Middle frontal gyrus (tissue), 1 donor: ENCODE measurements at regions not wholly inside any gene's neighbourhood (a gene's known extent, or its start where the extent isn't known, plus 50 kb on each side); places are given as distances from the start of the nearest gene placed in this dataset.
"Not testable (repeated sequence)": the region's sequence is repeated elsewhere in the genome, so short reads cannot be mapped to it uniquely, and the experiment has no call there.

Experiments used
- DNase-seq: peaks from one replicate; pipeline ENCODE4 v3.0.0-alpha.2; 2015; ENCODE audit warnings: low spot score; ENCODE audit errors: extremely low spot score

DNA sequence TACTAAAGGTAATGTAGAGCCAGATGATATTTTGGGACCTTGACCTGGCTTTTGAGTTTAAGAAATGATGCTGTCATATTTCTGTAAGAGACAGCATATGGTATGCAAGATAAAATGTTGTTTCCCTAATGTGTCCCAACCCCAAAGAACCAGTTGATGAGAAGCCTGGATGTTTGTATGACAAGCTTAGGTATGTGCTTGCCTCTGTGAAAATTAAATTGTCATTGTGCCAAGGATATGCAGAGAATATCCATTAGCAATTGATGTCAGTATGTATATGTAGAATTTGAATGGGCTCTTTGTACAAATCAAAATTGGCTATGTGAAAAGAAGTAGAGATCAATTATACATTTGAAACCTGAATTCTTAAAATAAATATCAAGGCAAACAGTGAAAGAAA, 650.8 kb upstream of the EYS start:
- no peak for DNase-seq

DNA sequence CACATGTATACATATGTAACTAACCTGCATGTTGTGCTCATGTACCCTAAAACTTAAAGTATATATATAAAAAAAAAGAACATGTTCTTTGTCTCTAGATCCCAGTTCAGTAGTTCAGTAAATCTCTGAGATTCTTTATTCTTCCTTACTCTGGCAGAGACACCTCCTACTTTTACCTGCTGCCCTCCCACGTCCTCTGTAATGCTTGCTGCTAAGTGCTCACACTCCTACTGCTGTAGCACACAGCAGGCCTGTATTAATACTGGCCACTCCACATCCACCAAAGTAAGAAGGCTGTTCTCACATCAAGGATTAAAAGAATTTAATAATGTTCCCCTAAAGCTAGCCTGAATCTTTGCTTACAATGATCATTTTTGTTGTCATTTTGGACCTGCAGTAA, 648.4 kb upstream of the EYS start:
- DNase-seq, result no peak

DNA sequence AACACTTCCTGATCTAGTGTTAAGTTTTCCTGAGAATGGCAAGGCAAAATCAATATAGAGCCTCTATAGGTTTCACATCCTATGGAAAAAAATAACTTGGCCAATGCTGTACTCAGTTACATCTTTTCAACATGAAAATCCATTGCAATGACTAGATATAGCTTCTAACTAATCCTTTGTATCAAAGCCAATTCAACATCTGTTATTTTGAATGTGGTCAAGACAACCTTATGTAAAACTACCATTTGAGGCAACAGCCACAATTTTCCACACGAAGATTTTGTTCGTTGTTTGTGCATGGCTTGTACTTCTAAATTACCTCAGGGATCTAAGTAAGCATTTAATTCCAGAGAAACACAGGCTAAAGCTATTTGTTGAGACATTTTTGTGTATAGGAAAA, 637.8 kb upstream of the EYS start:
- DNase-seq, result no peak

GRCh38 chr6:66340736-66341135, 633.7 kb upstream of the EYS start:
- DNase-seq, result no peak

DNA sequence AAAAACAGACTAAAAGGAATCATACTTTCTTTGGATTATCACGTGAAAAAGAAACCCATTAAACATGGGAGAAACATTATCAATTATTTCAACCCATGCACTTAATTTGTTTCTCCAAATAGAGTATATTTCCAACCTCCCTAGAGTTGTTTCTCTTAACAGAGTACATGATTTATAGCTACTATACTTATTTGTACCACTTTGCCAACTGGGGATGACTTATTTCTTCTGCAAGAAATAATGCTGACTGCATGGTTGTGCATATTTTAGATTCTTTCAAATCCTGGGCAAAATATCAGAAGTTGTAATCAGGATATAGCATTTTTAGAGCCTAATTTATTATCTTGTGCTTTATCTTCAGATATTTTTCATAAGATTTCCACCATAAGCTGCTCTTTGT, 629.1 kb upstream of the EYS start:
- no peak for DNase-seq

- no peak for DNase-seq
Measured at GRCh38 chr6:66328200-66328599, 621.2 kb upstream of the EYS start.

DNA sequence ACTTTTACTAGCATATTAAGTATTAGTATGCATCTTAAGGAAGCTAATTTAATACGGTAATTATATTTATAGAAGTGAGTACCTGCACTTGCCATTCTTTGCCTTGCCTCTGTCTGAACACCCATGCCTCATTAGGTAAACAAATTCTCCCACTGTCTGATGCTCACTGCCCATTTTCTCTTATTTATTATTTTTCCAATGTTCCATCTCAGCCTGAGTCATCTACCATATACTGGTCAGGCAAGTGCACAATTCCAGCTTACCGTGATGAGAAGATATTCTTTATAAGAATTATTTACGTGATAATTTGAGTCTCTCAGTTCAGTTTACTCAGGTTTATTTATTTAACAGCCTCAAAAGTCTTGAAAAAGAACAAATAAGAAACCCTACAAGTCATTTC, 619.2 kb upstream of the EYS start:
- DNase-seq, result no peak

GRCh38 chr6:66321017-66321416, 614.0 kb upstream of the EYS start:
- DNase-seq, result no peak

DNA sequence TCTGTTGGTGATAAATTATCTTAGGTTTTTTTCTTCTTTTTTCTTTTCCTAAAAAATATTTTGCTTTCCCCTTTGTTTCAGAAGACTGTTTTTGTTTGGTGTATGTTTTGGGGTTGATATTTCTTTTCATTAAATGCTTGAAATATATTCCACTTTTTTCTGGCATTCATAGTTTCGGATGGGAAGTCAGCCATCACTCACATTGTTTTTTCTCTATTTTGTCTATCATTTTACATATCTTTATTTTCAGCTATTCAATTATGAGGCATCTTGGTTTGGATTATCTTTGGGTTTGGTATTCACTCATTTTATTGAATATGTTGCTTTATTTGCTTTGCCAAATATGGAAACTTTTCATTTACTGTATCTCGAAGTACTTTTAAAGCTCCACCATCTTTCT, 600.5 kb upstream of the EYS start:
- no peak for DNase-seq

DNA sequence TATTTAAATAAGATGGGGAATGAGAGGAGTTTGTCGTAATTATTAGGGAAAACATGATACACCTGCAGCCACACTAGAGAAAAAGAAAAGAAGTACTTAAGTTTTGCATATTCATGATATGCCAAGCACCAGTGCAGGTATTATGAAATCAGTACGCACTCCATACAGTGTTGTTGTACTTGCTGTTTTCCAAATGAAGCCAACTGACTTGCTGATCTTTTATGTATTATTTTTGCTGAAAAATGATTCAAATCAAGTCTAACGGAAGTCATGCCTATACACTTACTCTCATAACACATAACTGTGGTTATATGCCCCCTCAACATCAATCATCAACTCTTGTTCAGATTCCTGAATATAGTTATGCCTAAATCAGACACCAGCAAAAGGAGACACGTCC, 584.9 kb upstream of the EYS start:
- no peak for DNase-seq

DNA sequence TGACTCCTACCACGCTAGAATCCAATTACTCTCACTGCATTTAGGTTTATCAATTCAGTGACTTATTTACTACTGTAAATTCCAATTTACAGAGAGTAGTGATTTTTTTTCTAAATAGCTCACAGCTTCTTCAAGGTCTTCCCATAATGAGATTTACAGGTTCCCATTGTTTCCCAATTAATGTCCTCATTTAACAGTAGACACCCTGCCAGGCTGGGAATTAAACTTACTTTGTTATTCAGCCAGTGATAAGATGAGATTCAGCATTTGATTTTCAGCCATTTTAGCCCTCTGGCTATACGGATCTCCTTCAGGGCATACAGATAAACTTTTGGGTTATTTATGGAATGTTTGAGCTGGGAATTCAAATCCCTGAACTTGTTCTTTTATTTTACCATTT, 582.9 kb upstream of the EYS start:
- DNase-seq, result no peak

DNA sequence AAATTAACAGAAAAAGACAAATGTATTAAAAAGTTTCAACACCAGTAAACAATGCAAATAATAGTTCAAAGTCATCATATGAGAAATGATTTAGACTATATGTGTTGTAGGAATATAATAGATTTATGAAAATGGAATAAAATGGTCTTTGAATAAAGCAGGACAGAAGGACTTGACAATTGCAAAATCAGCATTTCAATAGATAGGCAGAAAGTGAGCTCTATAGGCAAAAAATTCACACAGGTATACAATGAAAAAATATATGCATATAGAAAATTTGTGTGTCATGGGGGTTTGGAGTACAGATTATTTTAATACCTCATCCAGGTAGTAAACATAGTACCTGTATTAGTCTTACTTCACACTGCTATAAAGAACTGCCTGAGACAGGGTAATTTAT, 571.1 kb upstream of the EYS start:
- DNase-seq, result no peak

DNA sequence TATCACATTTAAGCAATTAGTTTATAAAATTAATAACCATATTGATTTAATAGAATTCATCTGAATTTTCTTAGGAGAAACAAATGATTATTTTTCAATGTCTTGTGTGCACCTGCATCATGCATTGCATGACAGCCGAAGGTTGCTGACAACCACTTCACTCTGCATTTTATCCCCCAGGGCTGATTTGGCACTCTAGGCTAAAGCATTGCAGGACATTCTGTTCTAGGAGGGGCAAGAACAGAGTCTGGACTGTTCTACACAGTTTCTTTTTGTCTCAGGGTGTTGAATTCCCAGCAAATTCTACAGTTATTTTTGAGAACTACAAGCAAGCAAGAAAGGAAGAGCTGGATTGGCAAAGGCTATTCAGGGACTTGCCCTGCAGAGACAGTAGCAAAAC, 570.4 kb upstream of the EYS start:
- no peak for DNase-seq

GRCh38 chr6:66265737-66266136, 558.7 kb upstream of the EYS start:
- no peak for DNase-seq

- no peak for DNase-seq
Measured at GRCh38 chr6:66264376-66264775, 557.4 kb upstream of the EYS start.

DNA sequence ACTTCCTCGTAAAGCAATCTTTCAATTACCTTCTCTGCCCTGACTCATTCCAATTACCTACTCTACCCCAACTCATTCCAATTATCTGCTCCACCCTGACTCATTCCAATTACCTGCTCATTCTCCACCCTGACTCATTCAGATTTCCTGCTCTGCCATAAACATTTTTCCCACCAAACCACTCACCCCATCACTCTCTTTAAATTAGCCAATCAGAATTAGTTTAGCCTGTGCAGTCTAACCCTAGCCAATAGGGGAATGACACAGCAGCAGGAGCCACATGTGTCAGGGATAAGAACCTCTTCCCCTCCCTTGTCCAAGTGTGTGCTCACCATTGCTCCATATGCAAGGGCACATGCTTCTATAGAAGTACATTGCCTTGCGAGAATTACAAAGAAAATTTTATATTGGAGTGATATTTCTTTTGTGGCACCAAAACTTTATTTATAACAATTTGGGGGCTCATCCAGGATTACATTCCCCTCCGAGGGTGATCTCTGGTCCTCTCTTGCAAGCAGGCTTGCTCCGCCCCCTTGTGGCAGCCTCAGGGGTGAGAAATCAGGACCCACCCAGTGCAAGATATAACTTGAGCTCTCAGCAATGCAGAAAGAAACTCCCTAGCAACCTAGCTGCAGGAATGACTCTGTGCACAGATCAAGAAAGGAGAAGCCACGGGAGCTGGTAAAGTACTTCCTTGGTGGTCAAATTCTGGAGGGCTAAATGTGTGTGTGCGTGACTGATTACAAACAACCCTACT, 551.9 kb upstream of the EYS start:
- not testable (repeated sequence) for DNase-seq

DNA sequence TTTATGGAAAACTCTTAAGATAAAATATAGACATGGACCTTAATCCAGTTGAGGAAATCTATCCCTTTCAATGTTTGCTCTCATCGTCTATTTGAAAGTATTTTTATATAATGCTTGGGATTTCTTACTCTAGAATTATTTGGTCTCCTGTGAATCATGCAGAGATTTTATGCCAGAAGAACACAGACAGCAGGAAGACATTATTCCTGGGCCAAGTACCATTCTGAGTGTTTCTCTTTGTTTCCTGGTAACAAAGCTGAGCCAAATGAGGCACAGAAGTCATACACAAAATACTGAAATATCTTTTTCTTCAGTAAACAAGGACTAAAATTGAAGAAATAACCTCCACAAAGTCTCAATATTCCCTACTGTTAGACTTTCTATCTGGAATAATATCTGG, 538.2 kb upstream of the EYS start:
- no peak for DNase-seq

DNA sequence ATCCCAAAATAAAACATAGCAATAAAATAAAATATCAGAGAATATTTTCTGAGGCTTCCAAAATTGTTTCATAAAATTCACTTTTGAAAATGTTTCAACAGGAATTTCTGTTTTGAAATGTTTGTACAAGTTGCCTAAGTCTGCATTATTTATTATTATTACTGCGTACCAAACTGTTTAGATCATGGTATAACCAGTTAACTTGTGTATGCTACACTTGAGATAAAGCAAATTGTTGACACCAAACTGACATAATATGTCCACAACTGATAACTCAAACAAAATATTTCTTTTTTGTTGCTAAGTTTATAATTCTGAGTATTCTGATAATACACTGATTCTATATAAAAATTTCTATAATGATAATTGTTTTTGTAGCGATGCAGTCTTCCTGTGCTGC, 531.8 kb upstream of the EYS start:
- no peak for DNase-seq

- no peak for DNase-seq
Measured at GRCh38 chr6:66232890-66233289, 525.9 kb upstream of the EYS start.

DNA sequence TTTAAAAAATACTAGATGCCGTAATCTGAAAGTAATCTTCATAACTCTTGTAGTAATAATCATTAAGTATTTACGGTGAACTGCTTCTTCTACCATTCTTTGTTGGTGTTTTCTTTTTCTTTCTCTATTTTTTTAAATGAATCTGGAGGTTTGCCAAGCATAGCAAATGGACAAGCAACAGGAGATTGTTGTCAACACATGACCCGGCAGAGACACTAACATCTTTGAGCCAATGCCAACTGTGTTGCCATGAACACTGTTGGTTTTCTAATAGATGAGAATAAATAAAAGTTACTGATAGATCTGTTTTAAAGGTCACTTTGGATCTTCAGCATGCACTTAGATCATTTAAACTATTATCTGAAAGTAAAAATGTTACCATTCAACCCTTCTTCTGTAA, 523.6 kb upstream of the EYS start:
- no peak for DNase-seq

DNA sequence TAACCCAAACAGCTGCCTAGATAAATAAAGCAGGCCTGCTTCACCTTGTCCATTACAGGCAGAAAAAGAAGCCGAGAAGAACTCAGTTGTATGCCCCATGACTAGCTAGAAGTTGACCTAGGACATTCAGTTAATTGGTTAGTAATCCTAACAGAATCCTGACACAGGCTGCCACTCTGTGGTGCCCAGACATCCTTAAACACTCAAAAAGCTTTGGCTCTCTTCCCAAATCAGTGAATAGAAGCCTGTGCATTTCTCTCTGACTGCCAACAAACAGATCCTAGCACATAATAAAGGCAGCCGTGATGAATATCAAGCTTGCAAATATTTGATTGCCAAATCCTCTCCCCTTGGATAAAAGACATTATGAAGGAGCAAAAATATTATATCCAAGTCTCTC, 519.1 kb upstream of the EYS start:
- peak; percentile 24 for DNase-seq

DNA sequence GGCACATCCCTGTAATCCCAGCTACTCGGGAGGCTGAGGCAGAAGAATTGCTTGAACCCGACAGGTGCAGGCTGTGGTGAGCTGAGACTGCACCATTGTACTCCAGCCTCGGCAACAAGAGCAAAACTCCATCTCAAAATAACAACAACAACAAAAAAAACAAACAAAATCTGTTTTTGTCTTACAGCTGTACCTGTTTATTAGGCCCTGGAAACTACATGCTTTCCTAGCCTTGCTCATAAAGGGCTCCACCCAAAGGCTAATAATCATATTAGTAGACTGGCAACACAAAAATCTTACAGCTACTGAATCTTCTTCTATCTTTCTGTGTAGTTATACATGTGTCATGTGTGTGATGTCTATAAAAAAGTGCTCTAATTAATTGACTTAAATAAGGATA, 503.9 kb upstream of the EYS start:
- no peak for DNase-seq

GRCh38 chr6:66200390-66200789, 493.4 kb upstream of the EYS start:
- DNase-seq, result no peak

DNA sequence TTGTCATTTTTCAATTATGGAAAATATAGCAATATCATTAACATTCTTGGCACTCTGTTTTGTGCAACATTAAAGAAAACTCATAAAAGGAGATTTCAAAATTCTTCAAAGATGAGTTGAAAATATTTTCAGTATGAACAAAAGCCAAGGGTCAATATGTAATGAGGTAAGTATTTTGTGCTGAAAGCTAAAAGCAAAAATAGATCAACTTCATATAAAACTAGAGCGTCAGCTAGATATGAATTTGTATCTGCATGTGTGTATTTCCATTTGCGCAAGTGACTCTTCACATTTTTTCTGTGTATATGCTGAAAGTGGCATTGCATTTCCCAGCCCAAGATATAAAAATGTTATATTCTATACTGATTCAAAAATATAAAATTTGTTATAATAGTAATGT, 492.1 kb upstream of the EYS start:
- no peak for DNase-seq
